GM12878 (cell line): ENCODE measurements at regions not wholly inside any gene's neighbourhood (a gene's known extent, or its start where the extent isn't known, plus 50 kb on each side); places are given as distances from the start of the nearest gene placed in this dataset.

Experiments
- ATAC-seq: fragments of 200-7000 bp; cut with Tn5 transposase; 3 replicates; pipeline ENCODE4 v1.9.1; 2020; ENCODE audit warnings: mild to moderate bottlenecking, moderate library complexity
- BruUV-seq: library from RNA; stranded (reverse); fragments of 400-500 nt; replicated peaks from 2 replicates; lab custom pipeline; 2021; lab: Mats Ljungman, UMichigan
- CTCF ChIA-PET: fragments of 300-600 bp; sonication (Branson Sonifier 250); formaldehyde crosslinking; extraction: SDS; loops from one replicate; lab custom pipeline; 2021; ENCODE audit warnings: inconsistent platforms; lab: Yijun Ruan, JAX
- POLR2A ChIA-PET: fragments of 350-600 bp; formaldehyde crosslinking; extraction: SDS; loops from one replicate; lab custom pipeline; 2021; ENCODE audit warnings: inconsistent platforms; lab: Charles Lee
- RAD21 ChIA-PET: fragments of 300-600 bp; sonication (Branson Sonifier 250); formaldehyde crosslinking; loops from one replicate; lab custom pipeline; 2023; ENCODE audit warnings: antibody characterized with exemption; ENCODE audit not compliant: unreplicated experiment; lab: Charles Lee
- SMC1A ChIA-PET: fragments of 300-600 bp; sonication (Branson Sonifier 250); formaldehyde crosslinking; loops from one replicate; lab custom pipeline; 2023; ENCODE audit not compliant: unreplicated experiment, uncharacterized antibody; lab: Charles Lee
- DNase-seq: peaks from one replicate; pipeline ENCODE4 v3.0.0-alpha.2; 2011; ENCODE audit warnings: low read depth, low spot score
- FAIRE-seq: peaks from 3 replicates; lab custom pipeline; 2011; peaks lifted over from hg19 to GRCh38; lab: Jason Lieb, UNC
- H2AFZ ChIP-seq: 2 replicates; pipeline ENCODE4 v1.6.0; 2011; ENCODE audit warnings: low read depth, low read length, control low read depth; ENCODE audit not compliant: control insufficient read depth
- H3K27ac ChIP-seq: 2 replicates; pipeline ENCODE4 v1.5.1; 2011; ENCODE audit warnings: control low read depth; ENCODE audit not compliant: control insufficient read depth, insufficient read depth
- H3K27me3 ChIP-seq, 2 experiments: replicated peaks in 1 of 2; 2 replicates each; pipeline versions ENCODE4 v1.6.0 to v1.6.1; 2011; ENCODE audit warnings: low read length in 1 of 2; ENCODE audit not compliant: control insufficient read depth in 2 of 2, insufficient read depth in 2 of 2
- H3K36me3 ChIP-seq, 2 experiments: 2 replicates each; pipeline ENCODE4 v1.5.1; 2011; ENCODE audit warnings: low read length in 1 of 2; ENCODE audit not compliant: control insufficient read depth in 2 of 2, insufficient read depth in 2 of 2
- H3K4me1 ChIP-seq: 2 replicates; pipeline ENCODE4 v1.6.1; 2011; ENCODE audit warnings: mild to moderate bottlenecking, low read length, moderate library complexity, mixed read lengths; ENCODE audit not compliant: control insufficient read depth, insufficient read depth
- H3K4me2 ChIP-seq: 2 replicates; pipeline ENCODE4 v1.6.0; 2011; ENCODE audit warnings: control low read depth; ENCODE audit not compliant: control insufficient read depth, insufficient read depth
- H3K4me3 ChIP-seq: fragments of 200-600 bp; sonication (generic); 2 replicates; pipeline ENCODE4 v1.5.1; 2016
- H3K79me2 ChIP-seq: 2 replicates; pipeline ENCODE4 v1.6.0; 2011; ENCODE audit warnings: low read length; ENCODE audit not compliant: control insufficient read depth, insufficient read depth
- H3K9ac ChIP-seq: 2 replicates; pipeline ENCODE4 v1.8.0; 2011; ENCODE audit warnings: low read length, control low read depth, mixed read lengths; ENCODE audit not compliant: control insufficient read depth, insufficient read depth
- H3K9me3 ChIP-seq: replicated peaks from 3 replicates; pipeline ENCODE4 v1.5.1; 2011; ENCODE audit warnings: mild to moderate bottlenecking, low read length; ENCODE audit not compliant: control insufficient read depth, insufficient read depth
- H4K20me1 ChIP-seq: 2 replicates; pipeline ENCODE4 v1.6.0; 2011; ENCODE audit not compliant: control insufficient read depth, insufficient read depth
- ATF2 ChIP-seq: IDR thresholded peaks from 2 replicates; pipeline ENCODE4 v1.6.1; 2012; ENCODE audit warnings: low read length, inconsistent platforms
- BACH1 ChIP-seq: fragments of 450-650 bp; IDR thresholded peaks from 2 replicates; pipeline ENCODE4 v1.6.1; 2017; ENCODE audit warnings: mild to moderate bottlenecking, borderline replicate concordance
- MTA2 ChIP-seq: fragments of 450-650 bp; IDR thresholded peaks from 2 replicates; pipeline ENCODE4 v1.6.1; 2016; ENCODE audit warnings: low read depth, mild to moderate bottlenecking, moderate library complexity
- MYC ChIP-seq: IDR thresholded peaks from 2 replicates; pipeline ENCODE4 v1.6.1; 2011; ENCODE audit warnings: mild to moderate bottlenecking, low read length, moderate library complexity, inconsistent platforms; ENCODE audit not compliant: insufficient read depth, insufficient replicate concordance, insufficient read length, severe bottlenecking
- RAD21 ChIP-seq: IDR thresholded peaks from 2 replicates; pipeline ENCODE4 v1.6.1; 2011; ENCODE audit warnings: mild to moderate bottlenecking, low read depth, low read length, moderate library complexity; ENCODE audit not compliant: insufficient read depth
- RBBP5 ChIP-seq: fragments of 200-600 bp; sonication (generic); conservative IDR thresholded peaks from 2 replicates; pipeline ENCODE4 v1.6.1; 2016
- SMARCA5 ChIP-seq: fragments of 450-650 bp; IDR thresholded peaks from 2 replicates; pipeline ENCODE4 v1.6.1; 2017; ENCODE audit warnings: mild to moderate bottlenecking
- WGBS: methylation state at CpG from one replicate; pipeline ENCODE4 v1.1.6; 2016; ENCODE audit warnings: low lambda C conversion rate; ENCODE audit not compliant: insufficient replicate concordance, insufficient coverage; ENCODE audit errors: missing lambda C conversion rate; 5-methylcytosine and 5-hydroxymethylcytosine counted together
- in situ Hi-C: fragments of 300-500 bp; cut with MboI; formaldehyde crosslinking; loops from 9 replicates; pipeline ENCODE4 v1.14.3; 2018; ENCODE audit warnings: mixed read lengths
- intact Hi-C: fragments of 100-400 bp; cut with micrococcal nuclease; formaldehyde crosslinking; loops from one replicate; pipeline ENCODE4 v1.14.2; 2022; ENCODE audit not compliant: unreplicated experiment
- TF ChIP-seq, protein P1 (sequence below): fragments of 450-650 bp; formaldehyde crosslinking; IDR thresholded peaks from 2 replicates; pipeline ENCODE4 v1.4.0; 2020; ENCODE audit warnings: mild to moderate bottlenecking, moderate library complexity

- no peak overlapping the region for H2AFZ ChIP-seq
- no peaks in the 10 kb centered on the region for H3K36me3 ChIP-seq
- no peak overlapping the region for H3K9ac ChIP-seq
- TF ChIP-seq RAD21 = no peak
- no peak for TF ChIP-seq SMARCA5
- TF ChIP-seq RBBP5 = no peak
- no peak for TF ChIP-seq BACH1
- no peak for TF ChIP-seq ATF2
- TF ChIP-seq MTA2 = no peak
- no peak for TF ChIP-seq MYC
- TF ChIP-seq, protein P1, sequence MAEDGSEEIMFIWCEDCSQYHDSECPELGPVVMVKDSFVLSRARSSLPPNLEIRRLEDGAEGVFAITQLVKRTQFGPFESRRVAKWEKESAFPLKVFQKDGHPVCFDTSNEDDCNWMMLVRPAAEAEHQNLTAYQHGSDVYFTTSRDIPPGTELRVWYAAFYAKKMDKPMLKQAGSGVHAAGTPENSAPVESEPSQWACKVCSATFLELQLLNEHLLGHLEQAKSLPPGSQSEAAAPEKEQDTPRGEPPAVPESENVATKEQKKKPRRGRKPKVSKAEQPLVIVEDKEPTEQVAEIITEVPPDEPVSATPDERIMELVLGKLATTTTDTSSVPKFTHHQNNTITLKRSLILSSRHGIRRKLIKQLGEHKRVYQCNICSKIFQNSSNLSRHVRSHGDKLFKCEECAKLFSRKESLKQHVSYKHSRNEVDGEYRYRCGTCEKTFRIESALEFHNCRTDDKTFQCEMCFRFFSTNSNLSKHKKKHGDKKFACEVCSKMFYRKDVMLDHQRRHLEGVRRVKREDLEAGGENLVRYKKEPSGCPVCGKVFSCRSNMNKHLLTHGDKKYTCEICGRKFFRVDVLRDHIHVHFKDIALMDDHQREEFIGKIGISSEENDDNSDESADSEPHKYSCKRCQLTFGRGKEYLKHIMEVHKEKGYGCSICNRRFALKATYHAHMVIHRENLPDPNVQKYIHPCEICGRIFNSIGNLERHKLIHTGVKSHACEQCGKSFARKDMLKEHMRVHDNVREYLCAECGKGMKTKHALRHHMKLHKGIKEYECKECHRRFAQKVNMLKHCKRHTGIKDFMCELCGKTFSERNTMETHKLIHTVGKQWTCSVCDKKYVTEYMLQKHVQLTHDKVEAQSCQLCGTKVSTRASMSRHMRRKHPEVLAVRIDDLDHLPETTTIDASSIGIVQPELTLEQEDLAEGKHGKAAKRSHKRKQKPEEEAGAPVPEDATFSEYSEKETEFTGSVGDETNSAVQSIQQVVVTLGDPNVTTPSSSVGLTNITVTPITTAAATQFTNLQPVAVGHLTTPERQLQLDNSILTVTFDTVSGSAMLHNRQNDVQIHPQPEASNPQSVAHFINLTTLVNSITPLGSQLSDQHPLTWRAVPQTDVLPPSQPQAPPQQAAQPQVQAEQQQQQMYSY = no peak
- ChIA-PET CTCF (no interaction called here), RAD21 (no interaction called here), POLR2A (no interaction called here), SMC1A (no interaction called here)
- H4K20me1 ChIP-seq = no peaks in the 10 kb centered on the region
- no peak for FAIRE-seq
- no TSS peak for BruUV-seq
- no peak for DNase-seq
- no peak for ATAC-seq
- in situ Hi-C loops = no loop called here
- H3K4me3 ChIP-seq = no peak overlapping the region
- H3K79me2 ChIP-seq = no peaks in the 10 kb centered on the region
- H3K27me3 ChIP-seq = no peaks in the 10 kb centered on the region
- H3K4me1 ChIP-seq = no peaks in the 10 kb centered on the region
- no peaks in the 10 kb centered on the region for H3K9me3 ChIP-seq
- H3K4me2 ChIP-seq = no peak overlapping the region
- WGBS = 27% methylated on average over 4 of the region's 4 CpGs
- intact Hi-C loops = no loop called here
- H3K27ac ChIP-seq = no peak overlapping the region
These were observed 124.8 kb downstream of the SH3BGRL2 start for GRCh38 chr6:79755967-79756366.
